ENCODE measurements at regions not wholly inside any gene's neighbourhood (a gene's known extent, or its start where the extent isn't known, plus 50 kb on each side); places are given as distances from the start of the nearest gene placed in this dataset.
A peak's percentile ranks its signal among the peaks of the same experiment; 100 is the strongest.

DNA sequence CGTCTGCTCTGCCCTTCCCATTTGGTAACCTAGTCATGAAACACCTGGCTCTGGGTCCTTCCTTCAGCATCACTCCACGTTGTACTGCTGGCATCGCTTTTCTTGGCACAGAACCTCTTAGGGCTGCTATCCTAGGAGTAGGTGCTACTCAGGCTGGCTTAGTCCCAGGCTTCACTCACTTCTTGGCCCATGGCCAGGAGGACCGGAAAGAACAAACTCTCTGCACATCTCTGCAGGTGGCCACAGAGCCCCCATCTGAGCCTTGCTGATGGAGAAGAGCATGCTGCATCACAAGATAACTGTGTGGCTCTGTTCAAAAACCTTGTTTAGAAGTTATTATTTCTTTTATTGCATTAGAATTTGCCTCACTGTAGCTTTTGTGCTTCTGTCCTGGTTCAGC, 447.2 kb upstream of the TNP1 start:
- DNase-seq (ENCODE audit: low read depth, low spot score), result no peak

DNA sequence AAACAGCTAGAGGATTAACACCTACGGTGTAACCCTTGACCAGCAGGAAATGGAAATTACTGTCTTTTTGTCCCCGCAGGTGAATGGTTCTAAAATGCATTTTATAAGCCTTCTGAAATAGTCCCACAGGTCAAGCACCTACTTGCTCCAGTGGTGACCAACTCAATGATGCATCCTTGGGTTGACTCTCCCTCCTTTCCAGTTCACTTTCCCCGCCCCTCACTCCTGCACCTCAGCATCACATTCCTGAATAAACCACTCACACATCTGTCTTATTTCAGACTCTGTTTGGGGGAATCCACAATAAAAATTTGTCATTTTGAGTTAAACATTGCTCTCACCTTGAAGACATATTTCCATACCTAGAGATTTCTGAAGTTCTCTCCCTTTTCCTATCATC, 446.0 kb upstream of the TNP1 start:
- no peak for DNase-seq (ENCODE audit: low read depth, low spot score)

GRCh38 chr2:217304582-217304981, 444.7 kb upstream of the TNP1 start:
- DNase-seq (ENCODE audit: low read depth, low spot score), result no peak

DNA sequence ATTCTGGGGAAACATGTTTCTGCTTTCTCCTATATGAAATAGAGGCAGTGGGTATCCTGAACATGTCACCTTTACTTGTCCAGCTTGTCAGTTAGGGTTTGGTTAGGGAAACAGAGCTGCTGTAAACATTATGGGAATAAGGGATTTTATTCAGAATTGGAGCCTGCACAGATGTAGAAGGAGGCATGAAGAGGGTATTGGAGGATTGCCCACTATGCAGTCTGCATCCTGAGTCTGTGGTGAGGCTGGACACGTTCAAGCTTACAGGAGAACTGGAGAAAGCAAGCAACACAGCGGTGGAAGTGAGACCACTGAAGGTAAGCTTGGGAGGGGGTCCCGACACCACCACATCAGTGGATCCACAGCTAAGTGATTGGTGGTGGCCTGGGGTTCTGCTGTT, 443.0 kb upstream of the TNP1 start:
- no peak for DNase-seq (ENCODE audit: low read depth, low spot score)

DNA sequence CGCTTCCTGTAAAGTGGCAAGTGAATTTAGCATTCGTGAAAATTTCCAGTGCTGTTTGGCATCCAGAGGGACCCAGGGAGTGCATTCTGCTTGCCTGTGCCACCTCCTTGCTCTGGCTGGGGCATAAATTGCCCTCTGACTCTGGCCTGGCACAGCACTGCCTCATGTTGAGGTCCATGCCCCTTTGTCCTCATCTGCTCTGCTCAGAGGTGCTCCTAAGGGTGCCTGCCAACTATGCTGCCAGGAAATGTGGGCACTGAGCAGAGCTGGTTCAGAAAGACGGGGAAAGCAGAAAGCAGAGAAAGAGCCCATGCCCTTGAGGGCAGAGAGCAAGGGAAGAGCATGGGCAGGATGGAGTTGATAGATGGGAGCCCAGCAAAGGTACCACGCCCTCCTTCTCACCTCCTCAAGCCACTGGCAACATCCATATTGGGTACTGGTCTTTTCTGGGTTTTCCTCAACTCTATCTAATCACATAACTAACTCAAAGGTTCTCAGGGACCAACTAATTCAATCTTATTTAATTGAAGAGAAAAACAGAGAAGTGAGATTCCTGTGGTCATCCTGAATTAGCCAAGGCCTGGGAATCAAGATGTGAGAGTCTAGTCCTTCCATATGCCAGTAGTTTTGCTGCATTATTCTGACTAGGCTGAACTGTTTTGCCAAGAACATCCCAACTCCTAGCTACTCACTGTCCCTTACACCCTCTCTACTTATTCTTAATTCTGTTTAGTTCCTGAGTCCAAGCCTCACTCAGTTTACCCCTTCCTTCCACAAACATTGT, 441.5 kb upstream of the TNP1 start:
- no peak for DNase-seq (ENCODE audit: low read depth, low spot score)

- no peak for DNase-seq (ENCODE audit: low read depth, low spot score)
Measured at GRCh38 chr2:217299590-217299989, 439.7 kb upstream of the TNP1 start.

- no peak for DNase-seq (ENCODE audit: low read depth, low spot score)
Measured at GRCh38 chr2:217297096-217297495, 437.2 kb upstream of the TNP1 start.

DNA sequence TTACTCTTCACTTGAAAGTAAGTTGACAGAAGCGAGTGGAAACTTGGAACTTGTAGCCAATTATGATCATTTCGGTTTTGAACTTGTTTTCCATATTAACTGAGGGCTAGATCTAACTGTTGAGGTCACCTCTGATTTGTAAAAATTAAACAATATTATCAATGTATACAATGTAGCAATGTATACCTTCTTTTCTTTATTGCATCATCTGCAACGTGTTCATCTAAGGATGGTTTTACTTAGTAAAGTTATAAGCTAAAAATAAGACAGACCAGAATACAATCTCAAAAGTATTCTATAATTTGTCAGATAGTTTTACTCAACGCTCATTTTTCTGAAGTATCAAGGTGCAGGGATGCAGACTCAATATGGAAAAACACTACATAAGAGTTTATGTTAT, 435.0 kb upstream of the TNP1 start:
- no peak for DNase-seq (ENCODE audit: low read depth, low spot score)

- no peak for DNase-seq (ENCODE audit: low read depth, low spot score)
Measured at GRCh38 chr2:217294211-217294610, 434.3 kb upstream of the TNP1 start.

GRCh38 chr2:217293607-217294006, 433.7 kb upstream of the TNP1 start:
- DNase-seq (ENCODE audit: low read depth, low spot score), result no peak

- DNase-seq (ENCODE audit: low read depth, low spot score), result no peak
Measured at GRCh38 chr2:217293046-217293445, 433.2 kb upstream of the TNP1 start.

GRCh38 chr2:217291259-217291658, 431.4 kb upstream of the TNP1 start:
- DNase-seq (ENCODE audit: low read depth, low spot score), result no peak

GRCh38 chr2:217290467-217290866, 430.6 kb upstream of the TNP1 start:
- DNase-seq (ENCODE audit: low read depth, low spot score), result no peak

GRCh38 chr2:217289907-217290280, 430.0 kb upstream of the TNP1 start:
- DNase-seq (ENCODE audit: low read depth, low spot score), result no peak

- no peak for DNase-seq (ENCODE audit: low read depth, low spot score)
Measured at GRCh38 chr2:217289177-217289906, 429.5 kb upstream of the TNP1 start.

DNA sequence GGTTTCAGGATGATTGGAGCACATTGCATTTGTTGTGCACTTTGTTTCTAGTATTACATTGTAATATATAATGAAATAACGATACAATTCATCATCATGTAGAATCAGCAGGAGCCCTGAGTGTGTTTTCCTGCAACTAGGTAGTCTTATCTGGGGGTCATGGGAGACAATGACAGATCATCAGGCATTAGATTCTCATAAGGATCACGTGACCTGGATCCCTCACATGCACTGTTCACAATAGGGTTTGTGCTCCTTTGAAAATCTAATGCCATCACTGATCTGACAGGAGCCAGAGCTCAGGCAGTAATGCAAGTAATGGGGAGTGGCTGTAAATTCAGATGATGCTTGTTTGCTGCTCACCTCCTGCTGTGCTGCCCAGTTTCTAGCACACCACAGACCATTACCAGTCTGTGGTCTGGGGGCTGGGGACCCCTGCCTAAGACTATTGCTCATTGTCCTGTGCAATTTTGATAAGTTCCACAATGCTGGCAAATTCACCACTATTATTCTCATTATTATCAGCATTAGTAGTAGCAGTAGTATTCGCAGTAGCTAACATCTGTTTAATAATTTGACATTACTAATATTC, 428.7 kb upstream of the TNP1 start:
- no peak for DNase-seq (ENCODE audit: low read depth, low spot score)

GRCh38 chr2:217286833-217287232, 427.0 kb upstream of the TNP1 start:
- DNase-seq (ENCODE audit: low read depth, low spot score), result no peak

DNA sequence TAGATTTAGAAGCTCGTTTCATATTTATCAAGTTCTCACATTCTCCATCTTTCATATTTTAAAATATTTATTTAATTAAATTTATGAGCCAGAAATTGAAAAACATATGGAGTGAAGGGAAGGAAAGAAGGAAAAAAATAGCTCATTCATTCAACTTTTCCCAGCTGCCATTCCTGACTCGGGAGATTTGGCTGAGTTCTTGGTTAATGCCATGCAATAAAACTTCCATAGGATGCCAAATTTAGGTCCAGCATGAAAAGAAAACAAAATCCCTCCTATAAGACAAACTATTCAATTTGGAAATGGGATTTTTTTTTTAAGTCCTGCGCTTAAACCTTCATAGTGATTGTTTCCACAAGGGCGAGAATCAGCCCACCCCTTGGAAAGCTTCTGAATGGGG, 426.1 kb upstream of the TNP1 start:
- DNase-seq (ENCODE audit: low read depth, low spot score), result no peak

- peak; percentile 87 for DNase-seq (ENCODE audit: low read depth, low spot score)
Measured at GRCh38 chr2:217283460-217283859, 423.6 kb upstream of the TNP1 start.

GRCh38 chr2:217282531-217282930, 422.7 kb upstream of the TNP1 start:
- DNase-seq (ENCODE audit: low read depth, low spot score), result no peak

- no peak for DNase-seq (ENCODE audit: low read depth, low spot score)
Measured at GRCh38 chr2:217279556-217279955, 419.7 kb upstream of the TNP1 start.

DNA sequence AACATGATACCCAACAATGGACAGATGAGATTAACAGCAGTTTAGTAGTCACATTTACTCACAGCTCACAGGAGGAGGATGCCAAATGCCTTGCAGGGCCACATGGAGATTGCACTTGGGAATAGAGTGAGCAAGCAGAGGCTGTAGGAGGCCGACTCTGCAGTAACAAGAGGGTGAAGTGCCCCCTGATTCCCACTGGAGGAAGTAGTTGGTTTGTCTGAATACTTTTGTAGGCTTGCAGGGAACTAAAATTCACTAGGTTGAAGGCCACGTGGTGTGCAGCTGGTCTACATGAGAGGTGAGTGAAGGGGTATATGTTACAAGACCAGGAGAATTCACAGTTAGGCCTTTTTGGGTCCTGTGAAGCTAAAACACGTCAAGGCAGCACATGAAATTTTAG, 419.3 kb upstream of the TNP1 start:
- DNase-seq (ENCODE audit: low read depth, low spot score), result no peak
